ENCODE measurements at regions not wholly inside any gene's neighbourhood (a gene's known extent, or its start where the extent isn't known, plus 50 kb on each side); places are given as distances from the start of the nearest gene placed in this dataset.
"Not testable (repeated sequence)": the region's sequence is repeated elsewhere in the genome, so short reads cannot be mapped to it uniquely, and the experiment has no call there.

DNA sequence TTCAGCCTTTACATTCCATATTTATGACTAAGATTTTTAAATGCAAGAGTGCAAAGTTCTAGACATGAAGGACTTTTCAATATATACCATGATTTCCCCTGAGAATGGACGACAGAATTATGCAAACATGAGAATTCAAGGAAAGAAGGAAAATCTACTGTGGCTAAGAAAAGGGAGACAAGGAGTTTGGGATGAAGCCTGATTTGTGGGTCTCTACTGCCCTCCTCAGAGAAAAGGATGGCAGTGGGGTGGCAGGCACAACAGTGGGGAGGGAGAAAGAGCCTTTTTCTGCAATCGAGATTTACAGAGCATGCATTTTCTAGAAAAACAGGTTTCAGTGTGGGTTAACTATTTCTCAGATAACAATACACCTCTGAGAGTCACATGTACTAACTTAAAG lies 466.9 kb upstream of the NRSN1 start:
- ChIA-PET POLR2A (no interaction called here), CTCF (no interaction called here)

- ChIA-PET POLR2A (no interaction called here), CTCF (no interaction called here)
Observed at GRCh38 chr6:23661549-23661948, 464.5 kb upstream of the NRSN1 start.

GRCh38 chr6:23663096-23663495 lies 462.9 kb upstream of the NRSN1 start:
- CTCF ChIA-PET: no interaction called here
- POLR2A ChIA-PET: no interaction called here

GRCh38 chr6:23663652-23664051 lies 462.4 kb upstream of the NRSN1 start:
- ChIA-PET POLR2A (no interaction called here), CTCF (no interaction called here)

DNA sequence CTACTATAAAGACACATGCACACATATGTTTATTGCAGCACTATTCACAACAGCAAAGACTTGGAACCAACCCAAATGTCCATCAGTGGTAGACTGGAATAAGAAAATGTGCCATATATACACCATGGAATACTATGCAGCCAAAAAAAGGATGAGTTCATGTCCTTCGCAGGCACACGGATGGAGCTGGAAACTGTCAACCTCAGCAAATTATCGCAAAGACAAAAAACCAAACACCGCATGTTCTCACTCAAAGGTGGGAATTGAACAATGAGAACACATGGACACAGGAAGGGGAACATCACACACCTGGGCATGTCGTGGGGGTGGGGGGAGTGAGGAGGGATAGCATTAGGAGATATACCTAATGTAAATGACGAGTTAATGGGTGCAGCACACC lies 460.1 kb upstream of the NRSN1 start:
- CTCF ChIA-PET, POLR2A ChIA-PET: not testable (repeated sequence)

GRCh38 chr6:23672737-23673136 lies 453.3 kb upstream of the NRSN1 start:
- CTCF ChIA-PET: no interaction called here
- POLR2A ChIA-PET: no interaction called here

GRCh38 chr6:23678626-23679025 lies 447.4 kb upstream of the NRSN1 start:
- CTCF ChIA-PET: no interaction called here
- POLR2A ChIA-PET: no interaction called here

GRCh38 chr6:23681743-23682142 lies 444.3 kb upstream of the NRSN1 start:
- ChIA-PET CTCF (no interaction called here), POLR2A (no interaction called here)

DNA sequence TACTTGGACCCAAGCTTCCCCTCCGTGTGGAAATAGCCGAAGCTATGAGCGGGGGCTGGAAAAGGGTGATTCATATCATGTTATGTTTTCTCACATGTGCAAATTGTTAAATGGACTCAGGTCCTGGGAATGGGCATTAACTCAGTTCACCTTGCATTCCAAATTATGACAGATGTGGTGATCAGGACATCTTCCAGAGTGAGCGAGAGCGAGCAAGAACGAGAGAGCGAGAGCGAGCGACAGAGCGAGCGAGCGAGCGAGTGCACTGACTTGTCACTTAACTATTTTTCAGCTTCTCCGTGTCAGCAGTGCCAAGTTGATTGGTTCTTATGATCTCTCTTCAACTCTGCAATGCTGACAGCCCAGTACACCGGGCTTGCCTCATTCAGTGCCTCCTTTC lies 437.4 kb upstream of the NRSN1 start:
- ChIA-PET CTCF (no interaction called here), POLR2A (no interaction called here)

DNA sequence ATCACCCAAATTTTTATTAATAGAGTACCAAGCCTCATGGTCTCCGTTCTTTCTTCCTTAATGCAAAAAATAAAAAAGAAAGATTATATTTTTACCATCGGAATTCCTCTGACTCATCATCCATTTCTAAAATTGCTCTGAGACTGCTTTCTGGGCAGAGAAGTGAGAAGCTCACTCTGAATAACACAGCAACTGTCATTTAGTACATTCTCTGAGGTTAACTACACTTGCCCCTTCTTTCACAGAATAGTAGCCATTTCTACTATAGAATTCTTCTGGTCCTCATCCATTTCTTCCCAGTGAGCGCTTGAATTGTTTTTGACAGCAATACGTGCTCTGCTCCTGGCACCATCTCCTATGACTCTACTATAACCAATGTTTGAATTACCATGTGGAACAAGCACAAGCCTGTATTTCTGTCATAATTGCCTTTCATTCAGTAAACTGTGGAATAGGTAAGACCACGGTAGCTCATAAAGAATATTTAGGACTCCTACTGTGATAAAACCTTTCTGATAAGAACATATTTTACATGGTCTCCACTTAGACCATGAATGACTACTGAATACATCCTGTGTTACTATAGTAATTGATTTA lies 435.5 kb upstream of the NRSN1 start:
- POLR2A ChIA-PET: no interaction called here
- CTCF ChIA-PET: no interaction called here

DNA sequence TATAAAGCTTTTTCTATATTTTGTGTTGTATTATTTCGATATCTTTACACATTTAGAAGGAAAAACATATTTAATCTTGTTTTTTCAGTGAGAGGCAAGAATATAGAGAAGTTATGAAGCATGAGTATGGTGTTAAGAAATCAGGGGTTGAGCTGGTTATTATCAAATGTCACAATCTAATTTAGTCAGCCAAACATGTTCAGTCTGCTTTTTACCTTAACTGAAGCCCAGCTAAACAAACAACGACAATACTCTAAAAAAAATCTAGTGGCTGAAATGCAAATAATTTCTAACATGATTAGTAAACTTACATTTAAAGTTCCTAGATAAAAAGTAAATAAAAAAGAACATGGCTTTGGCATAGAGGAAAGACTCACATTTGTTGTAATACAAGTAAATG lies 433.8 kb upstream of the NRSN1 start:
- POLR2A ChIA-PET: no interaction called here
- CTCF ChIA-PET: no interaction called here

DNA sequence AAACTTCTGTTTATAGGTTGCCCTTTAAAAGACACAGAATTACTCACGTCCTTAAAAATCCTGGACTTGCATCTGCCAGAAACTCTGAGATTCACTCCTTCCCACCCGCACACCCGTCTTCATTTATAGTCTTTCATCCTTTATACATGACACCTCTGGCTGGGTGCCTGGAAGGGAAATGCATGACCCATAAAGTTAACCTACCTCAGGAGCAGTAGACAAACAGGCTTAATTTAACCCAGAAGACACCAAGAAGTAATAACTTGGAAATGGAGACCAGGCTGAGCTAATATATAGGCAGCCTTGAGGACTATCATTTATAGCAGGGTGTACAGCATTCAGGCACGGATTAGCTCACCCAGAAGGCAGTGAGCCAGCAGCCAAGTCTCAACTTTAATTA lies 429.0 kb upstream of the NRSN1 start:
- ChIA-PET CTCF (no interaction called here), POLR2A (no interaction called here)

- ChIA-PET CTCF (no interaction called here), POLR2A (no interaction called here)
Observed at GRCh38 chr6:23704479-23705052, 421.4 kb upstream of the NRSN1 start.

DNA sequence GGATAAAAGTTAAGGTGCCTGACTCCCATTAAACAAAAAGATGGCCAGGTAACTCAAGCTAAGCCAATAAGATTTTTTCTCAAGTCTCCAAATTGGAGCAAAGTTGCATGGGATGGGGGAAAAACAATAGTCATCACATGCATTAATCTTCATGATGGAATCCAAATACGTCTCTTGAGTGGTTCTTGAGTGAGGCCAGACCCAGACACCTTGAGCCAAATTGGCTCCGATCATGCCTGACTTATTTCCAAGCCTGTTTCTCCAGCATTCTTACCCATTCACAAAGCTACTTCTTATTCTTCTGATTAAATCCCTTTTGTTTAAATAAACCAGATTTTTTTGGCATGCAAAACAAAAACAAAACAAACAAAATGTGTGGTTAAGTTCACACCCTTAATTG lies 420.3 kb upstream of the NRSN1 start:
- POLR2A ChIA-PET: no interaction called here
- CTCF ChIA-PET: no interaction called here

DNA sequence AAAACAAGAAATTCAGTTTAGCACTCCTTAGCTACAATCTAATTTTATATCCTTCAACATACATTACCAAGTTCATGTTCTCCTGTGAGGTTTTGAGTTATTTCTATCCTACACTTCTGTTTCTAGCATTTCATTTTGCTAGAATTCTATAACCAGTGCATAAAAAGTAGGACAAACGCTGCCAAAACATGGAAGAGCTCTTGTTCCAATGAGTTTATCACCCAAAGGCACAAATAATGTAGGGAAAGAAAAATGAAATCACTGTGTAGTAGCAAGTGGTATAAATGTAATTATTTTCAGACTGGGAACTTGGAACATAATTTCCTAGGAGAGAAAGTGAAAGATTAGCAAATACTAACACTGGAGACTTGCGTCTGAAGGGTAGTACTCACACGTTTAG lies 413.3 kb upstream of the NRSN1 start:
- ChIA-PET POLR2A (no interaction called here), CTCF (interaction anchor here (0.6 kb wide), 1 partner anchor 1157 kb away, joined by 3 read pairs; no protein-coding TSS in a partner anchor)

GRCh38 chr6:23713211-23713610 lies 412.8 kb upstream of the NRSN1 start:
- ChIA-PET POLR2A (no interaction called here), CTCF (no interaction called here)

GRCh38 chr6:23728707-23729106 lies 397.3 kb upstream of the NRSN1 start:
- CTCF ChIA-PET: no interaction called here
- POLR2A ChIA-PET: no interaction called here

DNA sequence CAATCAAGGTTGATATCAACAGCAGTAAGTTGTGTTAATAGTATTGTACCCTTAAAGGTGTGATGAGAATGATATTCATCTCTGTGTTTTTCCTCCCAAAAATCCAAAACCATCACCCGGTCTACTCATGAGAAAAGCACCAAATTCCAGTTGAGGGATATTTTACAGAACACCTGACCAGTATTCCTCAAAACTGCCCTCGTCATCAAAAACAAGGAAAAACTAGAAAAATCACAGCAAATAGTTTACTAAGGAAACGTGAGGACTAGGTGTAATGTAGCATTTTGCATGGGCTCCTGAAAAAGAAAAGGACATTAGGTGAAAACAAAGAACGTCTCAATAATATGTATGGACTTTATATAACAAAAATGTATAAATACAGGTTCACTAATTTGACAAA lies 394.4 kb upstream of the NRSN1 start:
- ChIA-PET CTCF (no interaction called here), POLR2A (no interaction called here)

DNA sequence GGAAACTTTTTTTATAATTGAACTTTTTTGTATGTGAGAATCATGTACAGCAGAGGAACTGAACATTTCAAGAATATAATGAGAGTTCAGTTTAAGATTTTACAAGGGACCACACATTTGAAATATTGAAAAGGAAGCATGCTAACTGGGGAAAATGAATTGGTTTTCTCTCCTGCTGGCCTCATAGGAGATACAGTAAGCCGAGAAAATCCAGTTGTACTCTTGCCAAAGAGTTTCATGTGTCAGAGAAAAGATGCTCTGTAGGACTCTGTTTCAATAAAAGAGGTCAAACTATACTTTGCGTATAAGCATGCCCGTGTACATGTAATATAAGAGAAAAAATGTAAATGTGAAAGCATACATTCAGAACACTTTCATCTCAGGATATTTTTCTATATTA lies 393.5 kb upstream of the NRSN1 start:
- CTCF ChIA-PET: no interaction called here
- POLR2A ChIA-PET: no interaction called here

DNA sequence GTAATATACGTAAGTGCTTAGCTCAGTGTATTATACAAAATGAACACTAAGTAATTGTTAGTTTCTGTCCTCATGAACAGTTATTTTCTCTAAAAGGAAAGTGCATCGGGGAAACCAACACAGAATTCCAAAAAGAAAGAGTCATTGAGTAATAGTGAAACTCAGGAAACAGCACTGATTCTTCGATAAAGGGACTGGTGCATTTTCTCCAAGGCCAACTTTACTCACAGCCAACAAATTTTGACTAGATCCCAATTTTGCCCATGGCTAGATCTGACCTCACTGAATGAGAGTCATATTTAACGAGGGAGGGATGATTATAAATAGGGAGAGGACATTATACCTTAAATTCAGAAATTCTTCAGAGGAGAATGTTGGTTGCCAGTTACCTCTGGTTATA lies 390.9 kb upstream of the NRSN1 start:
- ChIA-PET POLR2A (no interaction called here), CTCF (no interaction called here)

DNA sequence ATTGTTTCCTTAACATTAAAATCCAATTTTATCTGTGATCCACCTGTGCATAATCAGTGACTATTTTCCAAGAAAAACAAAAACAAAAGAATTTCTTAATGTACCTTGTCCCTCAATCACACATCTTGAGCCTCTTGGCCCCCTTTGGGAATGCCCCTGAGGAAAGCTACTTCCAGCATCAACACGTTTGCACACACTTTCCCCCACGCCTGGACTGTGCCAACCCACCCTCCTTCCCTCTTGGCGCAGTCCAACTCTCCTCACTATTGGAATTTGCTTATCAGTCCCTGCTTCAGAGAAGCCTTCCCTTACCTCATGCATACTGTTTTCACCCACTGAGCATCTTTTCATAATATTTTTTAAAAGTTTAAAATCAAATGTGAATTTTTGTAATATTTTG lies 389.4 kb upstream of the NRSN1 start:
- CTCF ChIA-PET: no interaction called here
- POLR2A ChIA-PET: no interaction called here

GRCh38 chr6:23747239-23747638 lies 378.8 kb upstream of the NRSN1 start:
- ChIA-PET POLR2A (no interaction called here), CTCF (no interaction called here)

- CTCF ChIA-PET: no interaction called here
- POLR2A ChIA-PET: no interaction called here
Observed at GRCh38 chr6:23752414-23752813, 373.6 kb upstream of the NRSN1 start.

All from activated CD8-positive, alpha-beta memory T cell treated with anti-CD3 and anti-CD28 coated beads for 36 hours (primary cell).